AG09319 (cell line): ENCODE measurements at regions not wholly inside any gene's neighbourhood (a gene's known extent, or its start where the extent isn't known, plus 50 kb on each side); places are given as distances from the start of the nearest gene placed in this dataset.
A peak's percentile ranks its signal among the peaks of the same experiment; 100 is the strongest.

ENCODE experiments used
- DNase-seq: peaks from one replicate; pipeline ENCODE4 v3.0.0-alpha.2; 2010; ENCODE audit warnings: low read depth; ENCODE audit errors: extremely low read depth
- TF ChIP-seq, protein P1 (sequence below): IDR thresholded peaks from 2 replicates; pipeline ENCODE4 v1.5.1; 2011; ENCODE audit warnings: low read depth, mild to moderate bottlenecking, inconsistent platforms, low read length, moderate library complexity

DNA sequence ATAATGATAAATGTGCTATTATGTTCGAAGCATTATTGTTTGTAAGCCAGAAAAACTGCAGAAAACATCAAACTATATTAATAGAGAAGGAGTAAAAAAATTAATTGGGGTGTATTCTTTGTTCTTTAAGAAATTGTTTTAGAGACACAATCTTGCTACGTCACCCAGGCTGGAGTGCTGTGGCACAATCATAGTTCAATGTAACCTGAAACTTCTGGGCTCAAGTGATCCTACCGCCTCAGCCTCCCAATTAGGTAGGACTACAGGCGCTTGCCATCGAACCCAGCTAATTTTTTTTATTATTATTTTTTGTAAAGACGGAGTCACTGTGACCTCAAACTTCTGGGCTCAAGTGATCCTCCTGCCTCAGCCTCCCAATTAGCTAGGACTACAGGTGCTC lies 1138.6 kb downstream of the GATA3 start:
- DNase-seq, result no peak

DNA sequence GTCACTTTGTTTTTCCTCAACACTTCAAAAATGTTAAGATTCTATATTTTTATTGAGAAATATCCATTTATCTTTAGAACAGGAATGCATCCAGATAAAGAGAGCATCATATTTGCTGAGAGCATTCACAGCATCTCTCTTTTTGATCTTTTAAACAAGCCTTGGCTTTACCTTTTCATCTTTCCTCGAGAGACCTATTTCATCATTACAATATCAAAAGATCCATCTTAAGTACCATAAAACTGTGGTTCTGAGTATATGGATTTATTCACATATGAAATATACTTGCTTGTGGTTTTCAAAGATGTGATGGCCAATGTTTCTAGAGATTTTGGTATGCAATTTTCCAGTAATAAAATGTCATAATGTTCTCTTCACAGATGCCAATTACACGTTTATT lies 1140.9 kb downstream of the GATA3 start:
- DNase-seq, result no peak
- TF ChIP-seq, protein P1, sequence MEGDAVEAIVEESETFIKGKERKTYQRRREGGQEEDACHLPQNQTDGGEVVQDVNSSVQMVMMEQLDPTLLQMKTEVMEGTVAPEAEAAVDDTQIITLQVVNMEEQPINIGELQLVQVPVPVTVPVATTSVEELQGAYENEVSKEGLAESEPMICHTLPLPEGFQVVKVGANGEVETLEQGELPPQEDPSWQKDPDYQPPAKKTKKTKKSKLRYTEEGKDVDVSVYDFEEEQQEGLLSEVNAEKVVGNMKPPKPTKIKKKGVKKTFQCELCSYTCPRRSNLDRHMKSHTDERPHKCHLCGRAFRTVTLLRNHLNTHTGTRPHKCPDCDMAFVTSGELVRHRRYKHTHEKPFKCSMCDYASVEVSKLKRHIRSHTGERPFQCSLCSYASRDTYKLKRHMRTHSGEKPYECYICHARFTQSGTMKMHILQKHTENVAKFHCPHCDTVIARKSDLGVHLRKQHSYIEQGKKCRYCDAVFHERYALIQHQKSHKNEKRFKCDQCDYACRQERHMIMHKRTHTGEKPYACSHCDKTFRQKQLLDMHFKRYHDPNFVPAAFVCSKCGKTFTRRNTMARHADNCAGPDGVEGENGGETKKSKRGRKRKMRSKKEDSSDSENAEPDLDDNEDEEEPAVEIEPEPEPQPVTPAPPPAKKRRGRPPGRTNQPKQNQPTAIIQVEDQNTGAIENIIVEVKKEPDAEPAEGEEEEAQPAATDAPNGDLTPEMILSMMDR, result no peak

More for the DNA sequence above, 1138.6 kb downstream of the GATA3 start:
- TF ChIP-seq, protein P1, result no peak

DNA sequence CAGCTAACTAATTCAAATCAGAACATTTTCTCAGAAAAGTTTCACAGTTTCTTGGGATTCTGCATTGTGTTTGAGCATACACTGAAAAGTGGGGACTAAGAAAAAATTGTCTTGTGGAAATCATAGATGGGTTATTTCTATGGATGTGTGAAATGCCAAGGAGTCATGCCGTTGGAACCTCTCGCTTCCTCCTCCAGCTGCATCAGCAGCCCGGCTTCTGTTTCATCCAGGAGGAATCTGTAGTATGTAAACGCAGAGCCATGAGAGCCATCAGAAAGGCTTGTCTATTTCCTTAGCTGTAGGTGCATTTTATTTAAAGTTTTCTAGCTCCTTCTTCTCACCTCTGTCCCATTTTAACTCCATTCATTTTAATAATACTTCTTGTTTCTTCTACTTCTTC lies 1144.1 kb downstream of the GATA3 start:
- DNase-seq, result peak; percentile 10

DNA sequence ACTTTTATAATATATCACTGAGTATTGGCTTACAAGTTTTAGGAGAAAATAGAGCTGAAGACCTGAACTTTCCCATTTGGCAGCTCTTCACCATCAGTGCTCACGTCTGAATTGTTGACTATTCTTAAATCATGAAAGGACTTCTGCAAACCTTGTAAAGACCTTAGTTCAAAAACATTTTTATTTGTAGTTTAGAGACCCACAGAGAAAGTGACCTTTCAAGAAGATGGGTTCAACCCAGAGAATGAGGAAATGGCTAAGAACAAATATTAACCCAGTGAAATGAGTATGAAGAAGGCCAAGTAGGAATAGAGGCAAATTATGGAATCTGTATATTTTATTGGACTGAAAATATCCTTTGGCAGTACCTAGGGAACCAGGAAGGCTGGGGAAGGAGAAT lies 1151.1 kb downstream of the GATA3 start:
- no peak for DNase-seq

More for the DNA sequence above, 1144.1 kb downstream of the GATA3 start:
- TF ChIP-seq, protein P1, result no peak

DNA sequence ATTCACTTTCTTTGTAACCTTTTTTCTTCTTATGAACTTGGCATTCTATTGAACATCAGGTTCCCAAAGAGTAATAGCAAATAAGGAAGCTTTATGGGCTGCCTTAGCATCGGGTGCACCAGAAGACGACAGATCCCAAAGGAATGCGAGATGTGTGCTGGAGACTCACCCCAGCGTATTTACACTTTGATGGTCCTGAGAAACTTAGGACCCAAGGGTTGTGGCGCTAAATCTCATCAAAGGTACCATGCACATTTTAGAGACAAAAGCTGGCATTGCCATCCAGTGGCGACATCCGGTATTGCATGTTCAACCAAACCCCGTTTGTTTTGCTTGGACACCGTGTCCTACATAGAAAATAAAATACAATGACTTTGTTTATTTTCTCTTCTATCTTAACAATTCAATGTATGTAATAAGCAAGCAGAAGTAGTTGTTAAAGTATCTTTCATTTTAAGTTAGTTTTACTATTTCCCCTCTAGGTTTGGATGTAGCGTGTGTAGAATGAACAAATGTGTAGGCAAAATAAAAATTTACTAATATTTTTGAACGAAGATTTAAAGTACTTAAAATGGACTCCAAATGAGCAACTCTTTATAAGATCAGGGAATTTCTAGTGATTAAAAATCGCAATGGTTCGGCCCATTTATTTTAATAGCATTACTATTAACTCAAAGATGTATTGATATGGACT lies 1154.8 kb downstream of the GATA3 start:
- TF ChIP-seq, protein P1, result peak; percentile 92
- peak; percentile 15 for DNase-seq

More for the DNA sequence above, 1151.1 kb downstream of the GATA3 start:
- TF ChIP-seq, protein P1, result no peak

DNA sequence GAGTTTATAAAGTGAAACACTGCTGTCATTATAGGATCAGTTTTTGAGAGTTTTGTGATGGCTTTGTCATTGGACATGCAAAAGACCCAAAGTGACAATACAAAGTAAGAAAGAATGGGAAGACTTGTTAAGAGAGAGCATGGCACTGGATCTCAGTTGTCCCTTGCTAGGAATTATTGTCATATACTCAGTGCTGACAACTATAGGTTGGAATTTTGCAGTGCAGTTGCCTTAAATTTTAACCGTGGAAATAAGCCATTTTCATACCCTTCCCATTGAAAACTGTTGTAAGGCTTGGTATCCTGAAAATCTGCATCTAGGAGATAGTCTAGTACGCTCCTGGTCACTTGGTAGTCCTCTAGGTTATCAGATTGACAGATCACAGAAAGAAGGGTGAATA lies 1156.7 kb downstream of the GATA3 start:
- no peak for DNase-seq
- TF ChIP-seq, protein P1, result peak; percentile 39

DNA sequence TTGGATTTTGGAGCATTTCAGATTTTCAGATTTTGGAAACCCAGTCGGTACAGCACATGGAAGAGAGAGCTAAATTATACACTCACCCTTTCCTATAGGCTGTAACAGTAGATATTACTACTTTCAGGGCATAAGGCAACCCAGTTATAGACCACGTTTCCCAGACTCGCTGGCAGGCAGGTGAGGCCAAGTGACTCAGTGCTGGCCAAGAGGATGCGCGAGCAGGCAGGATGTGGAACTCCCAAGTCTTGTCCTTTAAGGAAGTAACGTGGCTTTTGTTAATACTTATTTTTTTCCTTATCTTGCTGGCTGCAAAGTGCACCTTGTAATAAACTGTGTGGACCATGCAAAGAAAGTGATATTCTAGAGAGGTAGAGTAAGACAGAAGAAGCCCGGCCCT lies 1160.1 kb downstream of the GATA3 start:
- no peak for DNase-seq
- TF ChIP-seq, protein P1, result no peak
